DND-41 (cell line): ENCODE measurements at regions not wholly inside any gene's neighbourhood (a gene's known extent, or its start where the extent isn't known, plus 50 kb on each side); places are given as distances from the start of the nearest gene placed in this dataset.

Experiments used
- CTCF ChIP-seq: IDR thresholded peaks from 2 replicates; pipeline ENCODE4 v1.5.1; 2012; ENCODE audit warnings: borderline replicate concordance, low read length, moderate library complexity, mild to moderate bottlenecking; ENCODE audit not compliant: poor library complexity, severe bottlenecking; ENCODE audit errors: extremely low read depth
- EZH2 ChIP-seq: IDR thresholded peaks from 3 replicates; pipeline ENCODE4 v1.6.1; 2012; ENCODE audit warnings: borderline replicate concordance, low read depth, mild to moderate bottlenecking, moderate library complexity, low read length, inconsistent platforms; ENCODE audit not compliant: severe bottlenecking

- TF ChIP-seq CTCF = no peak
- no peak for TF ChIP-seq EZH2
Measured at GRCh38 chr16:5722116-5722619, 624.6 kb upstream of the EEF2KMT start.
